GM21515 (cell line): ENCODE measurements at regions not wholly inside any gene's neighbourhood (a gene's known extent, or its start where the extent isn't known, plus 50 kb on each side); places are given as distances from the start of the nearest gene placed in this dataset.
"Not testable (repeated sequence)": the region's sequence is repeated elsewhere in the genome, so short reads cannot be mapped to it uniquely, and the experiment has no call there.

Source experiments
- ATAC-seq: cut with Tn5 transposase; IDR thresholded peaks from one replicate; pipeline ENCODE4 v1.9.1; 2021; ENCODE audit not compliant: unreplicated experiment

- no peak for ATAC-seq
Measured at GRCh38 chr18:73043611-73044010, 175.8 kb upstream of the NETO1 start.

DNA sequence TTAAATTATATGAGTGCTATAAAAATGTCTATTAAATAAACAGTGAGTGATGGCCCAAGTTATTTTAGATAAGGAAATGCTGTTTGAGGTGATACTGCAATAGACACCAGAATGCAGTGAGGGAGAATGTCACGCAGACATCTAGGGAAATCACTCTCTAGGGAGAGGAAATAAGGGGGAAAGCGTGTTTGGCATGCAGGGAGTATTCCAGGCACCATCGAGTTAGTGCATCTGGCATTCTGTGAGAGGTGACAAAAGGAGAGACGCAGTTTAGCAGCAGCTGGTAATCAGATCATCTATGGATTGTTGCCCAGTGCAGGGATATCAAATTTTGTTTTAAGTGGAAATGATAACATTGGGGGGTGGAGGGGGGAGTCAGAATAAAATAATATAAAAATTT, 175.4 kb upstream of the NETO1 start:
- ATAC-seq = no peak

DNA sequence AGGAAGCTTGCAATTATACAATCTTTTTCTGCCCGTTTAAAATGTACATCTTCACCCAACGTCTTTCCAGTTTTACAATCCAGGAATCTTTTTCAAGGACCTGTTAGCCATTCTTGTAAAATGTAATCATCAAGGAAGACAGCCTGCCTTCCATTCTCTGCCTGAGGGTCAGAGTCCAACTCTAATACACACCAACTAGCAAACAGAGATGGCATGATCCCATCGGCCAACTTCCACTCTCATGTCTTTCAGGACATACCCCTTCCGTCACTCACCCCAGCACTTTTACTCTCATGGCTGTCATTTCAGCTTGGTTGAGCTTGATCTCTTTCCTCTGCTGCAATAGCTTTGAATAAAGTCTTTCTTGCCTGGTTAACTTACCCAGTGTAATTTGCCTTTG, 172.5 kb upstream of the NETO1 start:
- no peak for ATAC-seq

DNA sequence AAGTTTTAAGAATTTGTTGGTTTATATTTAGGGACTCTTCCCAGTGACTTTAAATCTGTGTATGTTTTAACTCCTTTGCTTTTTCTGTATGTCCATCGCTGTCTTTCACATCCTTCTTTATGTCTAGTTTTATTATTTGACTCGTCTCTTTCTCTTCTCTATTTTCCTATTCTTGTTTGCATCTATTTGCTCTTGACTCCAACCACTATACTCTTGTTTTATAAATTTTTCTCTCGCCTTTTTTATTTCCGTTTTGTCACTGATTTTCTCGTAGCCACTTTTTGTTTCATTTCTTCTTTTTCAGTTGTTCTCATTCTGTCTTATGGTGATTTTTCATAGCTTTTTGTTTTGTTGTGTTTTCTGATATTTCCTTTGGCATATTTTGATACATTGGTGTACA, 170.5 kb upstream of the NETO1 start:
- ATAC-seq = no peak

- no peak for ATAC-seq
Measured at GRCh38 chr18:73023975-73024374, 156.2 kb upstream of the NETO1 start.

DNA sequence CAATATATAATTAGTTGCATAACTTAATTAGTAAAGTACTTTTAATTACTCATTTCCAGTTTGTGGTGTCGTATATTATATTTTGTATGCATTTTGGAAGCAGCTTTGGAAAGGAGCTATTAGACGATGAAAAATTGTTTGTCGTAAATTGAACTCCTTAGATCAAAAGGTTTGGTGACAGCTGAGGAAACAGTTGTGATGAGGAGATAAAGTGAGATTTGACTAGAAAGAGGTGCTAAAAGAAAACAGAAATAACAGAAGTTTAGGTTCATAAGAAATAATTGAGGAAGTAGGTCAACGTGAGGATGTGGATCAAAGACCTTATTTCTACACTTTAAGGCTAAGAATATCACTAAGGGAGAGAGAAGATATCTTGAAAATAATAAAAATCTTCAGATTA, 141.9 kb upstream of the NETO1 start:
- no peak for ATAC-seq

DNA sequence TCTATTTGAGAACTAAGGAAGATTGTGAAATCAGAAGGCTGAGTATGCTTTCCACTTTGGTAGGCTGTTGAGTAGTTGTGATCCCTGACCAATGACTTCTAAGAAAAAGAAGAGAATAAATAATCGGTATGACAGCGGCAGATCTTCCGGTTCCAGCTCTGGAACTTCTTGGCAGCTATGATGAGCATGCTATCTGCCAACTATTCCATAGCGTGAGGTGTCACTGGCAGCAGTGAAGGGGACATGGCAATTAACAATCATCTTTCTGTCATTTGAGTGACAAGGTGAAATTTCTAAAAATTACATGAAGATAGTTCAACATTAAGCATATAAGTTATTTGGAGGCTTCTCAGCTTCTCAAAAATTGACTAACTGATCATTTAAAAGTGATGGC, 140.1 kb upstream of the NETO1 start:
- no peak for ATAC-seq

- ATAC-seq = peak; percentile 70
Measured at GRCh38 chr18:73007195-73007914, 139.6 kb upstream of the NETO1 start.

DNA sequence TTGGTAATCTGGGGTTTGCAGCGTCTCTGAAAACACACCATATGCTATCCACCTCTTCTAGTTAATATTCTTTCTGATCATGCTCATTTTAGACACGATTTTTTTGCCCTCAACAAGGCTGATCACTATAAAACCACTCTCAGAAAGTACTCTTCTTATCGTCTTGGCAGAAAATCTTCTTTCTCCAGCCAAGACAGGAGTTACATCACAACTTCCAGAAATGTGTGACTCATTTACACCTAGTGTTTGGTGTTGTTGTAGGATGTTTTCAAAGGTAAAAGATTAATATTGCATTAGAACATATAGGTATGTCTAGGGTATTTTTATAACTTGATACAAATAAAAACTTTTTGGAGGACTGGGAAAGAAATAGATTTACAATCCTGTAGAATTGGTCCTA, 138.5 kb upstream of the NETO1 start:
- ATAC-seq = no peak

GRCh38 chr18:73004260-73004659, 136.5 kb upstream of the NETO1 start:
- ATAC-seq = no peak

GRCh38 chr18:72999971-73000607, 132.3 kb upstream of the NETO1 start:
- ATAC-seq = no peak

- no peak for ATAC-seq
Measured at GRCh38 chr18:72995558-72995957, 127.8 kb upstream of the NETO1 start.

GRCh38 chr18:72993250-72993649, 125.5 kb upstream of the NETO1 start:
- no peak for ATAC-seq

GRCh38 chr18:72991379-72991778, 123.6 kb upstream of the NETO1 start:
- no peak for ATAC-seq

- not testable (repeated sequence) for ATAC-seq
Measured at GRCh38 chr18:72987570-72987969, 119.8 kb upstream of the NETO1 start.

DNA sequence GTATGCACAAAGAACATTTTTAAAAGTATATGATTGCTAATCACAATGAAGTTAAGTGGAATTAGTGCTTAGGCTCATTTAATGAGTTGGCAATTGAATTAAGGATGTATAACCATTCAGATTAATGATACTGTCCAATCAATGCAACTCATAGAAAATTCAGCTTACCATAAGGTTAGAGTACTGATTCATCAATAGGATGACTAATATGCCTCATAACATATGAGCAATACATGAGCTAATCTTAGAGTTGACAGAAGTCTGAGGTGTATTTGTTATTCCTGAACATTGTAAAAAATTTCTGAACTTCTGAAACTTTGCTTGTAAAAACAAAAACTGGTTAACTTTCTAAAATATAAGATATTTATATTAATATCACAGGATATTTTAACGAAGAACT, 118.3 kb upstream of the NETO1 start:
- ATAC-seq = no peak

GRCh38 chr18:72985686-72986085, 117.9 kb upstream of the NETO1 start:
- ATAC-seq = no peak

DNA sequence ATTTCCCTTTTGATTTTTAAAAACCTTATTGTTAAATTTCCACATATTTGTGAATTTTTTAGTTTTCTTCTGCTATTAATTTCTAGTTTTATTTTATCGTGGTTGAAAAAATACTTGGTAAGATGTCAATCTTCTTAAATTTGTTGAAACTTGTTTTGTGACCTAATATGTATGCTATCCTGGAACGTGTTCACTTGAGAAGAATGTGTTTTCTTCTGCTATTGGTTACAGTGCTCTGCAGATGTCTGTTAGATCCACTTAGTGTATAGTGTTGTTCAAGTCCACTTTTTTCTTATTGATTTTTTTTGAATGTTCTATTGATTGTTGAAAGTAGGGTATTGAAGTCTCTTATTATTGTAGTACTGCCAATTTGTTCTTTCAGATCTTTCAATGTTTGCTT, 116.5 kb upstream of the NETO1 start:
- no peak for ATAC-seq

DNA sequence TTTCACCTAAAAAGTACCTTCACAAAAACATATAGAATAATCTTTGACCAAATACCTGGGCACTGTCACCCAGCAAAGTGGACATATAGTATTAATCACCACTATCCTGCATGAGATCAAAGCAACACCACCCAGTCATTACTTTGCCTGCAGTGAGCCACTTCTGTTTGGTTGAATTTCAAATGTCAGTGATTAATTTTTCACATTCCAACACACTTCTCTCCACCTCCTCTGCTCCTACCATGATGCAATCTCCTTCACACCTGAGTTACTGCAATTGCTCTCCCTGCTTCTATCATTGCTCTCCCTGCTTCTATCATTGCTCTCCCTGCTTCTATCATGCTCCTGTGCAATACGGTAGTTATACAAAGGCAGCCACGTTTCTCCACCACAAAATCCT, 106.1 kb upstream of the NETO1 start:
- ATAC-seq = no peak

DNA sequence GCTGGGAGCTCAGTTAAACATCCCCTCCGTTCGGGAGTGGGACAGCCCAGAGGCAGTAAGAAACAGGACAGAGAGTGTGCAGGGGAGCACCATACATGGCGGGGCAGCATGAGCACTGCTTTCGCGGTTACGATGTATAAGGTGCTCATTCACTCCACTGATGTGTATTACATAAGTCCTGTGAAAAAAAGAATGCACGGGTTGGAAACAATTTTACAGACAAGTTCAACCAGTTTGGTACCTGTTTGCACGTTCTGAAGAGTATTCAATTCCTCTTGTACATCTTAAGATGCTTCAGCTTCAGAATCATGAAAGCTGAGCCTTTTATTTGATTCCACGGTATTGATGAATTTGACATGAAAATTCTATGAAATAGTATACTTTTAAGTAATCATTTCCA, 97.8 kb upstream of the NETO1 start:
- ATAC-seq = no peak

- ATAC-seq = not testable (repeated sequence)
Measured at GRCh38 chr18:72958195-72958594, 90.4 kb upstream of the NETO1 start.

DNA sequence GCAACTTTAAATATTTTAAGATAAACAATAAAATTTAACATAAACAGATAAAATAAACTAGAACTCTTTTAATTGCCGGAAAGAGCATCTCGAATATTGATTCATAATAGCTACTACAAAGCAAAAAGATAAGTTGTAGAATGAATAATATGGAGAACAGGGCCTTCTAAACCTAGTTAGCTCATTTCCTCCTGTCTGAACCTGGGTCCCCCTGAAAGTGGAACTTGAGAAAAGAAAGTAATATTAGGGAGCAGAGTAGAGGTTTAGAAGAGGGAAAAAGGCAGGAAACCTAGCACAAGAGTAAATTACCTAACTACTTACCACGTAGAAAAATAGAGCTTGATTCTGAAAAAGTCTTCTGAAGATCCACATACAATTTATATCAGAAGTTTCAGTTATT, 80.7 kb upstream of the NETO1 start:
- ATAC-seq = no peak

DNA sequence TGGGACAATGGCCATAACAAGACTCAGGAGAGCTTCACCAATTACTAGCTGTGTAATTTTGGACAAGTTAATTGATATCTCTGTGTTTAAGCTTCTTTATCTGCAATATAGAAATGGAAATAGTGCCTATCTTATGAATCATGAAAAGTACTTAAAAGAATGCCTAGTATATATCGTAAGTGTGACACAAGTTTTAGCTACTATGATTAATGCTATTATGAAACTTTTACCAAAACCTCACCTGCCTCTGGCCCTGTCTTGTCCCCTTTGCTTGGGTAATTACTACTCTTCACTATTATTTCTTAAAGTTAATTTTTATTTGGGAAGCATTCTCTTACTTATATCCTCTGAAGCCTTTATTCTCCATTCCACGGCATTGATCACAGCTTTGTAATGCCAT, 75.0 kb upstream of the NETO1 start:
- ATAC-seq = no peak
